Neural crest cell (in vitro differentiated cells): ENCODE measurements at regions not wholly inside any gene's neighbourhood (a gene's known extent, or its start where the extent isn't known, plus 50 kb on each side); places are given as distances from the start of the nearest gene placed in this dataset.
"Not testable (repeated sequence)": the region's sequence is repeated elsewhere in the genome, so short reads cannot be mapped to it uniquely, and the experiment has no call there.

Experiments
- DNase-seq: peaks from one replicate; pipeline ENCODE4 v3.0.0; 2021; ENCODE audit warnings: low read depth, mixed read lengths, low spot score
- H3K27ac Mint-ChIP-seq: one replicate; pipeline ENCODE4 v1.8.0; 2021; ENCODE audit warnings: mild to moderate bottlenecking, mixed read lengths; ENCODE audit not compliant: unreplicated experiment
- H3K27me3 Mint-ChIP-seq: 2 replicates; pipeline ENCODE4 v1.8.0; 2021; ENCODE audit warnings: low read depth, mild to moderate bottlenecking, mixed read lengths
- H3K36me3 Mint-ChIP-seq: 2 replicates; pipeline ENCODE4 v1.8.0; 2021; ENCODE audit warnings: low read depth, mild to moderate bottlenecking, mixed read lengths
- H3K4me1 Mint-ChIP-seq: 2 replicates; pipeline ENCODE4 v1.8.0; 2021; ENCODE audit warnings: mixed read lengths
- H3K4me3 Mint-ChIP-seq: one replicate; pipeline ENCODE4 v1.8.0; 2021; ENCODE audit warnings: mild to moderate bottlenecking, mixed read lengths
- H3K9me3 Mint-ChIP-seq: 2 replicates; pipeline ENCODE4 v1.8.0; 2021; ENCODE audit warnings: mixed read lengths
- CTCF ChIP-seq: fragments of 200-600 bp; sonication (generic); conservative IDR thresholded peaks from 2 replicates; pipeline ENCODE4 v1.5.0; 2021; ENCODE audit warnings: antibody characterized with exemption, mild to moderate bottlenecking

DNA sequence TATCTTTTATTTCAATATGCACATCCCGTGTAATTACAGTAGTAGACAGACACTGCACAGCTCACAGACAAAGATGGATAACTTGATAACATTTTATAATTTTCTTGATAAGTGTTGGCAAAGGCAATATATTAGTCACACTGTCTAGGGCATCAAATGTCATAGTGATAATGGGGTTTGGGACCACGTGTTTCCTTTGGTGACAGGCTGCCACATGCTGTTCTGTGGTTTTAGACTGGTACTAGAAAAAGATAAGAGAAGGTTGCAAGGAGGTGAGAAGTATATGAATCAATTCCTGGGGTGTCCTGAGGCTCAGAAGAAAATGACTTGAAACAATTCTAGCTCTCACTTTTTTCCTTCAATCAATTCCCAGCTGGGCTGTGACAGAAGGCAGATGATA lies 258.8 kb upstream of the CHD1 start:
- TF ChIP-seq CTCF, result no peak
- DNase-seq, result no peak
- Mint-ChIP-seq H3K27ac (no peak overlapping the region), H3K27me3 (peaks cover 16% of the 10 kb centered on the region), H3K9me3 (no peaks in the 10 kb centered on the region), H3K36me3 (no peaks in the 10 kb centered on the region), H3K4me1 (peaks cover 4% of the 10 kb centered on the region), H3K4me3 (no peak overlapping the region)

DNA sequence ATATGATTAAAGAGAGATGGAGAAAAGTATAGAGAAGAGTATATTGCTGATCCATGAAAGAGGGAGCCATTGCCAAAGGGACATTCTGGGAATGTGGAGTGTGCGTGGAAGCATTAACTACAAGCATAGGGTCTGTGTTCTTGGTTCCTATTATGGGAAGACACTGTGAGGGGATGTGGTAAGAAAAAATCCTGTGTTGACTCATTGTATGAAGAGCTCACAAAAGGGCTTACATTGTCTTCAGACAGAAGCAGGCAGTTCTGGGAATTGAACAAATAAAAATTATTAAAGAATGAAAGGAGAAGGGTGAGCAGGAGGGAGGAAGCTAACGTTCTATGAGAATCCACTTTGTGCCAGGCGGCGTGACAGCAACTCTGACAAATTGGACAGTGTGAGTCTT lies 250.4 kb upstream of the CHD1 start:
- no peak for TF ChIP-seq CTCF
- no peaks in the 10 kb centered on the region for H3K36me3 Mint-ChIP-seq
- peaks cover 5% of the 10 kb centered on the region for H3K27me3 Mint-ChIP-seq
- H3K27ac Mint-ChIP-seq, result no peak overlapping the region
- DNase-seq, result no peak
- no peaks in the 10 kb centered on the region for H3K9me3 Mint-ChIP-seq
- peaks cover 6% of the 10 kb centered on the region for H3K4me1 Mint-ChIP-seq
- no peak overlapping the region for H3K4me3 Mint-ChIP-seq

- H3K27ac Mint-ChIP-seq, result no peak overlapping the region
- H3K27me3 Mint-ChIP-seq, result no peaks in the 10 kb centered on the region
- peaks cover 6% of the 10 kb centered on the region for H3K4me1 Mint-ChIP-seq
- no peak overlapping the region for H3K4me3 Mint-ChIP-seq
- no peak for TF ChIP-seq CTCF
- no peak for DNase-seq
- no peaks in the 10 kb centered on the region for H3K9me3 Mint-ChIP-seq
- H3K36me3 Mint-ChIP-seq, result no peaks in the 10 kb centered on the region
Observed at GRCh38 chr5:99177796-99178195, 249.0 kb upstream of the CHD1 start.

DNA sequence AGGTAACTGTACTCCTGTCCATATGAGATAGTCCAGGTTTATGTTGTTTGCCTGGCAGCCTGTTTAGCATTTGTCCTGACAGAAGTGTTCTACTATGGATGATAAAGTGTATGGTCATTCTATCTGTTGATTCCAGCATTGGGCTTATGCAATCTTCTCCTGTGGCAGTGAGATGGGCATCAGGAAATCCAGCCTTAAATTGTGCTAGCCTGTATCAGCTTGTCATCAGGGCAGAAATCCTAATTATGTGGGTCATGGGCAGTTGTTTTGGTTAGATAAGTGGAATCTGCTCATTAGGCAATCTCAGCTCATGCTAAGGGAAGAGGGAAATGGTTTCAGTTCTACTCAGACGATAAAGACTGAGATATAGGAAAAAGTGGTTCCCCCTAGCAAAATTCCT lies 247.4 kb upstream of the CHD1 start:
- Mint-ChIP-seq H3K4me1 (peaks cover 6% of the 10 kb centered on the region), H3K4me3 (no peak overlapping the region), H3K36me3 (no peaks in the 10 kb centered on the region), H3K9me3 (no peaks in the 10 kb centered on the region), H3K27ac (no peak overlapping the region), H3K27me3 (no peaks in the 10 kb centered on the region)
- TF ChIP-seq CTCF, result no peak
- no peak for DNase-seq

GRCh38 chr5:99169309-99169708 lies 240.5 kb upstream of the CHD1 start:
- peaks cover 12% of the 10 kb centered on the region for H3K27me3 Mint-ChIP-seq
- H3K27ac Mint-ChIP-seq, result no peak overlapping the region
- no peak for DNase-seq
- H3K4me3 Mint-ChIP-seq, result no peak overlapping the region
- no peaks in the 10 kb centered on the region for H3K9me3 Mint-ChIP-seq
- H3K36me3 Mint-ChIP-seq, result no peaks in the 10 kb centered on the region
- peak; percentile 57 for TF ChIP-seq CTCF
- no peaks in the 10 kb centered on the region for H3K4me1 Mint-ChIP-seq

- H3K4me3 Mint-ChIP-seq, H3K4me1 Mint-ChIP-seq, H3K27me3 Mint-ChIP-seq, H3K27ac Mint-ChIP-seq, H3K36me3 Mint-ChIP-seq, DNase-seq, H3K9me3 Mint-ChIP-seq: not testable (repeated sequence)
Observed at GRCh38 chr5:99161538-99161937, 232.7 kb upstream of the CHD1 start.
